AG09309 (cell line): ENCODE measurements at regions not wholly inside any gene's neighbourhood (a gene's known extent, or its start where the extent isn't known, plus 50 kb on each side); places are given as distances from the start of the nearest gene placed in this dataset.

Experiments used
- DNase-seq: peaks from one replicate; pipeline ENCODE4 v3.0.0-alpha.2; 2010; ENCODE audit warnings: low read depth
- H3K4me3 ChIP-seq: 2 replicates; pipeline ENCODE4 v1.5.1; 2011; ENCODE audit warnings: mild to moderate bottlenecking, low read depth, low read length, moderate library complexity; ENCODE audit not compliant: control insufficient read depth
- TF ChIP-seq, protein P1 (sequence below): IDR thresholded peaks from 2 replicates; pipeline ENCODE4 v1.5.1; 2011; ENCODE audit warnings: mild to moderate bottlenecking, low read depth, low read length, inconsistent platforms; ENCODE audit not compliant: insufficient read depth, control insufficient read depth; ENCODE audit errors: missing control alignments

GRCh38 chr5:155091768-155092717 is 78.5 kb downstream of the KIF4B start:
- H3K4me3 ChIP-seq: no peak overlapping the region
- DNase-seq: no peak
- TF ChIP-seq, protein P1, sequence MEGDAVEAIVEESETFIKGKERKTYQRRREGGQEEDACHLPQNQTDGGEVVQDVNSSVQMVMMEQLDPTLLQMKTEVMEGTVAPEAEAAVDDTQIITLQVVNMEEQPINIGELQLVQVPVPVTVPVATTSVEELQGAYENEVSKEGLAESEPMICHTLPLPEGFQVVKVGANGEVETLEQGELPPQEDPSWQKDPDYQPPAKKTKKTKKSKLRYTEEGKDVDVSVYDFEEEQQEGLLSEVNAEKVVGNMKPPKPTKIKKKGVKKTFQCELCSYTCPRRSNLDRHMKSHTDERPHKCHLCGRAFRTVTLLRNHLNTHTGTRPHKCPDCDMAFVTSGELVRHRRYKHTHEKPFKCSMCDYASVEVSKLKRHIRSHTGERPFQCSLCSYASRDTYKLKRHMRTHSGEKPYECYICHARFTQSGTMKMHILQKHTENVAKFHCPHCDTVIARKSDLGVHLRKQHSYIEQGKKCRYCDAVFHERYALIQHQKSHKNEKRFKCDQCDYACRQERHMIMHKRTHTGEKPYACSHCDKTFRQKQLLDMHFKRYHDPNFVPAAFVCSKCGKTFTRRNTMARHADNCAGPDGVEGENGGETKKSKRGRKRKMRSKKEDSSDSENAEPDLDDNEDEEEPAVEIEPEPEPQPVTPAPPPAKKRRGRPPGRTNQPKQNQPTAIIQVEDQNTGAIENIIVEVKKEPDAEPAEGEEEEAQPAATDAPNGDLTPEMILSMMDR: no peak

DNA sequence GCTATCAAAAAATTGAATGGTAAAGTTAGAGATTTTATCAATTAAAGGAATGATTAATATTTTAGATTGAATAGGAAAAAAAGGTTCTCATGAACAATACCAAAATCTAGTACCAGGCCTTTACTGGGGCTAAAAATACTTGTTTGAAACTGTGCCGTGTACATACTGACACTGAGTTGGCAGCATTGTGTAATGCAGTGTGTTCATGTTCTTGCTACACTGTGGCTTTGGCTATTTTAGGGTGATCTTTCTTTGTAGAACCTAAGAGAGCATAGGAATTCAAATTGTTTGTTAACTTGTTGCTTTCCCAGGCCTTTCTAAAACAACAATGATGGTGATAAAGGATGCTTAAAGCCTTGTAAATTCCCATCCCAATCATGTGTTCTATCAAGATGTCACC is 80.9 kb downstream of the KIF4B start:
- no peak overlapping the region for H3K4me3 ChIP-seq
- TF ChIP-seq, protein P1: no peak
- DNase-seq: no peak

- DNase-seq: no peak
- no peak overlapping the region for H3K4me3 ChIP-seq
- TF ChIP-seq, protein P1: no peak
Measured at GRCh38 chr5:155097995-155098394, 84.4 kb downstream of the KIF4B start.

DNA sequence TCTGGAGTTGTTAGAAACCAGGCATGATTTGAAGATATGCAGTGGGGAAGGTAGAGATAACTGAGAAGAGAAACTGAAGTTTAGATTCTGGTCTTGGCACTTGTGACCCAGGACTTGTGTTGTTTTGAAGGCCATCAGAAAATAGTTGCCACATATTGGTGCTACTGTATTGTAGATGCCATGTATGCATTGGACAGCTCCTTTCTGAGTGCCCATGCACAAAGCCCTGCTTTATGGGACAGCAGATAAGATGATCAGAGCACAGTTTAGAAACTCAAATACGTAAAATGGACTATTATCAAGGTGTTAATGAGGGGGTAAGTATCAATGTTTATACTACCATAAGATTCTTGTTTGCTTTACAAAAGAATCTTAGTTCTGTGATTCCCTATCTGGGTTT is 84.9 kb downstream of the KIF4B start:
- H3K4me3 ChIP-seq: no peak overlapping the region
- DNase-seq: no peak
- TF ChIP-seq, protein P1: no peak

DNA sequence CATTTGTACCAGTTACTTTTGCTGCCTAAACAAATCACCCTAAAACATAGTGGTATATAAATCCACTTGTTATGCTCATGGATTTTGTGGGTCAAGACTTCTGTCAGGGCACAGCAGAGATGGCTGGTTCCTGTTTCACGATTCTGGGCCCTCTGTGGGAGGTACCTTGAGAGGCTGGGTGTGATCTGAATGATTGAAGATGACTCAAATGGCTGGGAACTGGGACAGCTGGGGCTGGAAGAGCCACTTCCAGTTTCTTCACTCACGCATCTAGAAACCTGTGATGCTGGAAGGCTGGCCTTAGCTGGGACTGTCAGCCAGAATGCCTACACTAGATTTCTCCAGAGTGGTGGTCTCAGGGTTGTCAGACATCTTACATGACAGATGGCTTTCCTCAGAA is 88.1 kb downstream of the KIF4B start:
- no peak for DNase-seq
- H3K4me3 ChIP-seq: no peak overlapping the region
- TF ChIP-seq, protein P1: no peak

DNA sequence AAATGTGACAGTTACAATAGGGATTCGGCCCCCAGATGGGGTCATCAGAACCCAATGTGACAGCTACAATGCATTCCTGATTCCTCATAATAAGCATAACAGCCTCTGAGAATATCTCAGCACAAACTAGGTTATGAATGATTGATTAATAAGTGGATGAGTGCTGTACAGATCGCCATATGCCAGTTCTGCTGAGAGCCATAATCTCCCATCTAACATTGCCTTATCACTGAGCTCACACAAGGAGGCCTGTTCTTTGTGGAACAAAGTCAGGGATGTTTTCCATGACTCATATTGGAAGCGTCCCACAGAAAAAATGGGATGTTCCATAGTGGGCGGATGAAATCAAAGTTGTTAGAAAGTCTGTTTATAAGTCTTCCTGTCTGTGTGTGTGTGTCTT is 89.6 kb downstream of the KIF4B start:
- no peak for DNase-seq
- H3K4me3 ChIP-seq: no peak overlapping the region
- TF ChIP-seq, protein P1: no peak

GRCh38 chr5:155104441-155104840 is 90.9 kb downstream of the KIF4B start:
- DNase-seq: no peak
- no peak overlapping the region for H3K4me3 ChIP-seq
- TF ChIP-seq, protein P1: no peak
